ENCODE measurements at regions not wholly inside any gene's neighbourhood (a gene's known extent, or its start where the extent isn't known, plus 50 kb on each side); places are given as distances from the start of the nearest gene placed in this dataset.

GRCh38 chr10:2173327-2173726 is 436.0 kb upstream of the ADARB2 start:
- TF ChIP-seq CTCF (IDR thresholded peaks at IDR 0.05; ENCODE audit: low read depth, low read length, missing input control) (no peak), SP1 (IDR thresholded peaks at IDR 0.05) (no peak), MAX (IDR thresholded peaks at IDR 0.05) (no peak), HNF4G (IDR thresholded peaks at IDR 0.05) (no peak), YY1 (IDR thresholded peaks at IDR 0.05) (no peak), TAF1 (conservative IDR thresholded peaks at IDR 0.05) (no peak), REST (IDR thresholded peaks at IDR 0.05) (no peak), FOXA2 (IDR thresholded peaks at IDR 0.05) (no peak), FOXA1 (IDR thresholded peaks at IDR 0.05) (no peak), GABPA (IDR thresholded peaks at IDR 0.05 in 1 of 2, conservative IDR thresholded peaks at IDR 0.05 in 1 of 2) (no peak), RAD21 (IDR thresholded peaks at IDR 0.05) (no peak), JUND (IDR thresholded peaks at IDR 0.05) (no peak), ZBTB33 (IDR thresholded peaks at IDR 0.05) (no peak)
